ENCODE measurements at regions not wholly inside any gene's neighbourhood (a gene's known extent, or its start where the extent isn't known, plus 50 kb on each side); places are given as distances from the start of the nearest gene placed in this dataset.

GRCh38 chr5:33343676-33344327 lies 97.0 kb upstream of the TARS1 start:
- TF ChIP-seq POLR2A (IDR thresholded peaks at IDR 0.05) = no peak
- TF ChIP-seq CTCF (IDR thresholded peaks at IDR 0.05) = no peak

All from lower leg skin (tissue), 3 donors.